PC-9 (cell line): ENCODE measurements at regions not wholly inside any gene's neighbourhood (a gene's known extent, or its start where the extent isn't known, plus 50 kb on each side); places are given as distances from the start of the nearest gene placed in this dataset.

Experiments used
- BruUV-seq: library from RNA; stranded (reverse); fragments of 400-500 nt; replicated peaks from 2 replicates; lab custom pipeline; 2021; lab: Mats Ljungman, UMichigan
- CTCF ChIA-PET: fragments of 300-600 bp; sonication (Branson Sonifier 250); formaldehyde crosslinking; loops from one replicate; lab custom pipeline; 2022; ENCODE audit warnings: antibody characterized with exemption; lab: Charles Lee
- POLR2A ChIA-PET: fragments of 300-600 bp; sonication (Branson Sonifier 250); formaldehyde crosslinking; loops from one replicate; lab custom pipeline; 2022; ENCODE audit warnings: antibody characterized with exemption; ENCODE audit not compliant: unreplicated experiment; lab: Charles Lee
- DNase-seq, 2 experiments: peaks; one replicate each; pipeline versions ENCODE4 v3.0.0 to v3.0.0-alpha.2; 2015 to 2022; ENCODE audit warnings: mixed read lengths in 1 of 2
- H2AFZ ChIP-seq: fragments of 200-600 bp; sonication (generic); 2 replicates; pipeline ENCODE4 v1.8.1; 2017; ENCODE audit warnings: antibody characterized with exemption
- H3F3A ChIP-seq: fragments of 200-600 bp; sonication (generic); 2 replicates; pipeline ENCODE4 v1.8.1; 2017; ENCODE audit warnings: antibody characterized with exemption, mild to moderate bottlenecking, low read depth; ENCODE audit not compliant: insufficient read depth
- H3K27ac ChIP-seq: fragments of 200-600 bp; sonication (generic); 2 replicates; pipeline ENCODE4 v1.6.1; 2016; ENCODE audit warnings: mixed run types
- H3K27me3 ChIP-seq: fragments of 200-600 bp; sonication (generic); 2 replicates; pipeline ENCODE4 v1.6.1; 2016; ENCODE audit warnings: low read depth, mixed run types; ENCODE audit not compliant: insufficient read depth
- H3K36me3 ChIP-seq: fragments of 200-600 bp; sonication (generic); 2 replicates; pipeline ENCODE4 v1.6.1; 2016; ENCODE audit warnings: low read depth, mixed run types
- H3K4me1 ChIP-seq: fragments of 200-600 bp; sonication (generic); replicated peaks from 2 replicates; pipeline ENCODE4 v1.6.1; 2016; ENCODE audit warnings: mixed run types; ENCODE audit not compliant: insufficient read depth
- H3K4me2 ChIP-seq: fragments of 200-600 bp; sonication (generic); 2 replicates; pipeline ENCODE4 v1.6.1; 2017; ENCODE audit warnings: mixed run types
- H3K4me3 ChIP-seq: fragments of 200-600 bp; sonication (generic); 2 replicates; pipeline ENCODE4 v1.6.1; 2016; ENCODE audit warnings: mixed run types
- H3K79me2 ChIP-seq: fragments of 200-600 bp; sonication (generic); 2 replicates; pipeline ENCODE4 v1.6.1; 2017; ENCODE audit warnings: low read depth, mixed run types
- H3K9me2 ChIP-seq: fragments of 200-600 bp; sonication (generic); 2 replicates; pipeline ENCODE4 v1.8.1; 2017; ENCODE audit warnings: mild to moderate bottlenecking; ENCODE audit not compliant: insufficient read depth
- H3K9me3 ChIP-seq: fragments of 200-600 bp; sonication (generic); 2 replicates; pipeline ENCODE4 v1.8.1; 2016; ENCODE audit warnings: low read depth; ENCODE audit not compliant: insufficient read depth
- H4K20me1 ChIP-seq: fragments of 200-600 bp; sonication (generic); 2 replicates; pipeline ENCODE4 v1.8.1; 2017; ENCODE audit not compliant: insufficient read depth
- EZH2 ChIP-seq: fragments of 200-600 bp; sonication (generic); IDR thresholded peaks from 2 replicates; pipeline ENCODE4 v1.8.0; 2017; ENCODE audit warnings: antibody characterized with exemption, low read depth
- intact Hi-C: fragments of 100-400 bp; cut with micrococcal nuclease; formaldehyde crosslinking; loops from one replicate; pipeline ENCODE4 v1.10.0; 2022; ENCODE audit not compliant: unreplicated experiment
- TF ChIP-seq, protein P1 (sequence below): fragments of 200-600 bp; sonication (generic); conservative IDR thresholded peaks from 2 replicates; pipeline ENCODE4 v1.6.1; 2017; ENCODE audit warnings: mixed run types, antibody characterized with exemption, mild to moderate bottlenecking, moderate library complexity

DNA sequence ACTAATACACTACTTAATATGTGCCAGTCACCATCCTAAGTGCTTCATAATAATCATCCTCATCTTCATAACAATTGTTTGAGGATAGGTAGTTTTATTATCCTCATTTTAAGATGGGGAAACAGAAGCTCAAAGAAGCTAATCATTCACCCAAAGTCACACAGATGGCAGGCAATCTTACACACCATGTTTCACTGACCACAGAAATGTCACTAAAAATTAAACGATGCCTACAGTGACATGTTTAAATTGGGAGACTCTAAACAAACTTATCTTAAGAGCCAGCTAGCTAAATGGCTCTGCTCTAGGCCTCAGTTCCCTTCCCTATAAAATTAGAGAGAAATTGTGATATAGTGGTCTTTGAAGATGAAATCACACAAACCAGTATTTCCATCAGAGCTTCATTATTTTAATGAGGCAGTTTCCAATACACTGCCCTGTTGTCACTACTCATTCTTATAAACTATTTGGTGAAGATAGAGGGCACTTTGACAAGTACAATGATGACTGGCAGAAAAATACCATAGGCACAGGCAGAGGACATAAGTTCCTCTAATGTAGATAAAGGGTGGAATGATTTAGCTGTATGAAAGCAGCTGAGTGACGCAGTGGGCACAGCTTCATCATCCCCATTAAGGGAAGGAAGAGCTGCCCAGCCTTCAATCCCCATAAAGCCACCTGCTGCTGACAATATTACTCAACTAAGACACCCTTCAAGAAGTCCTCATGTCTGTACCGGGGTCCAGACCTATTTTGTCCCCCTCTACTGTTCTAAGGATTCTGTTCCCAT is 224.1 kb downstream of the ACTL7B start:
- Histone ChIP-seq H2AFZ (no peak overlapping the region), H3K27ac (no peak overlapping the region), H3K79me2 (no peaks in the 10 kb centered on the region), H3F3A (no peaks in the 10 kb centered on the region), H3K4me2 (no peak overlapping the region), H3K36me3 (no peaks in the 10 kb centered on the region), H3K4me1 (peaks cover 7% of the 10 kb centered on the region; the same call in 1 of the 2 replicates), H4K20me1 (no peaks in the 10 kb centered on the region), H3K27me3 (no peaks in the 10 kb centered on the region), H3K4me3 (no peak overlapping the region), H3K9me2 (no peaks in the 10 kb centered on the region), H3K9me3 (no peaks in the 10 kb centered on the region)
- no peak for DNase-seq
- intact Hi-C loops: loop anchor here (5.0 kb wide), 1 partner anchor 131 kb away; no protein-coding TSS in a partner anchor
- ChIA-PET CTCF (no interaction called here), POLR2A (no interaction called here)
- BruUV-seq: no TSS peak
- TF ChIP-seq EZH2: no peak
- TF ChIP-seq, protein P1, sequence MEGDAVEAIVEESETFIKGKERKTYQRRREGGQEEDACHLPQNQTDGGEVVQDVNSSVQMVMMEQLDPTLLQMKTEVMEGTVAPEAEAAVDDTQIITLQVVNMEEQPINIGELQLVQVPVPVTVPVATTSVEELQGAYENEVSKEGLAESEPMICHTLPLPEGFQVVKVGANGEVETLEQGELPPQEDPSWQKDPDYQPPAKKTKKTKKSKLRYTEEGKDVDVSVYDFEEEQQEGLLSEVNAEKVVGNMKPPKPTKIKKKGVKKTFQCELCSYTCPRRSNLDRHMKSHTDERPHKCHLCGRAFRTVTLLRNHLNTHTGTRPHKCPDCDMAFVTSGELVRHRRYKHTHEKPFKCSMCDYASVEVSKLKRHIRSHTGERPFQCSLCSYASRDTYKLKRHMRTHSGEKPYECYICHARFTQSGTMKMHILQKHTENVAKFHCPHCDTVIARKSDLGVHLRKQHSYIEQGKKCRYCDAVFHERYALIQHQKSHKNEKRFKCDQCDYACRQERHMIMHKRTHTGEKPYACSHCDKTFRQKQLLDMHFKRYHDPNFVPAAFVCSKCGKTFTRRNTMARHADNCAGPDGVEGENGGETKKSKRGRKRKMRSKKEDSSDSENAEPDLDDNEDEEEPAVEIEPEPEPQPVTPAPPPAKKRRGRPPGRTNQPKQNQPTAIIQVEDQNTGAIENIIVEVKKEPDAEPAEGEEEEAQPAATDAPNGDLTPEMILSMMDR: no peak

DNA sequence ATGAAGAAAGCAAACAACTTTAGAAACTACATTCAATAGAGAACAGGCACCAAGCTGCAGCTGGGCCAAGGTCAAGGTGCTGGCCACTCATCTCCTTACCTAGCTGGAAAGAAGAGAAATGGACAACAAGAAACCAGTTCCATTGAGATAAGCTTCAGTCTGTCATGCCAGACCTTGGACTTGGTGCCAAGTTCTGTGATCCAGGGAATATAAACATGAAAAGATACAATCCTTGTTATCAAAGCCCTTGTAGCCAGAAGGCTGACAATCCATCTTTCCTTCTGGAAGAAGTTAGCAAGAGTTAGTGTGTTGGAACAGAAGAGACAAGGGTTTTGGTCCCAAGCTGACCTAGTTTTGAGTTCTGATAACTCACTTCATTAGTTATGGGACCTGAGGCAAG is 227.5 kb downstream of the ACTL7B start:
- H3K36me3 ChIP-seq: no peaks in the 10 kb centered on the region
- no peaks in the 10 kb centered on the region for H3K27me3 ChIP-seq
- TF ChIP-seq EZH2: no peak
- H3K9me2 ChIP-seq: no peaks in the 10 kb centered on the region
- POLR2A ChIA-PET: no interaction called here
- H4K20me1 ChIP-seq: no peaks in the 10 kb centered on the region
- H3K9me3 ChIP-seq: no peaks in the 10 kb centered on the region
- BruUV-seq: no TSS peak
- H3K4me1 ChIP-seq: no peaks in the 10 kb centered on the region
- H3F3A ChIP-seq: no peaks in the 10 kb centered on the region
- no peak overlapping the region for H3K27ac ChIP-seq
- H3K4me2 ChIP-seq: no peak overlapping the region
- no peak overlapping the region for H2AFZ ChIP-seq
- no peaks in the 10 kb centered on the region for H3K79me2 ChIP-seq
- no peak overlapping the region for H3K4me3 ChIP-seq
- intact Hi-C loops: no loop called here
- DNase-seq: no peak
- CTCF ChIA-PET: no interaction called here

DNA sequence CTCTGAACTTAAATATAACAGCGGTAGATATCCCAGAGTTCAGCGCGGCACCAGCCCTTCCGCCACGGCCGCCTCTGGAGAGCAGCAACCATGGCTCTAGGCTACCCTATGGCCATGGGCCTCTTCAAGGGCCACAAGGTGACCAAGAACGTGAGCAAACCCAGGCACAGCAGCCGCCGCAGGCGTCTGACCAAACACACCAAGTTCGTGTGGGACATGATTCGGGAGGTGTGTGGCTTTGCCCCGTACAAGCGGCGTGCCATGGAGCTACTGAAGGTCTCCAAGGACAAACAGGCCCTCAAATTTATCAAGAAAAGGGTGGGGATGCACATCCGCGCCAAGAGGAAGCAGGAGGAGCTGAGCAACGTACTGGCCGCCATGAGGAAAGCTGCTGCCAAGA is 229.0 kb downstream of the ACTL7B start:
- TF ChIP-seq, protein P1: no peak
- TF ChIP-seq EZH2: no peak
- intact Hi-C loops: no loop called here
- Histone ChIP-seq H3K27me3 (no peaks in the 10 kb centered on the region), H3K36me3 (no peaks in the 10 kb centered on the region), H3F3A (no peaks in the 10 kb centered on the region), H3K4me3 (no peak overlapping the region), H3K9me3 (no peaks in the 10 kb centered on the region), H3K9me2 (no peaks in the 10 kb centered on the region), H3K79me2 (no peaks in the 10 kb centered on the region), H3K4me2 (no peak overlapping the region), H4K20me1 (no peaks in the 10 kb centered on the region), H2AFZ (no peak overlapping the region), H3K4me1 (no peaks in the 10 kb centered on the region), H3K27ac (no peak overlapping the region)
- BruUV-seq: no TSS peak
- ChIA-PET POLR2A (no interaction called here), CTCF (interaction anchor here (0.6 kb wide), 1 partner anchor 209 kb away, joined by 5 read pairs; no protein-coding TSS in a partner anchor)
- no peak for DNase-seq
